GM18519 (cell line): ENCODE measurements at regions not wholly inside any gene's neighbourhood (a gene's known extent, or its start where the extent isn't known, plus 50 kb on each side); places are given as distances from the start of the nearest gene placed in this dataset.
"Not testable (repeated sequence)": the region's sequence is repeated elsewhere in the genome, so short reads cannot be mapped to it uniquely, and the experiment has no call there.

ENCODE experiments used
- ATAC-seq: cut with Tn5 transposase; IDR thresholded peaks from one replicate; pipeline ENCODE4 v1.9.1; 2021; ENCODE audit warnings: mild to moderate bottlenecking, moderate library complexity; ENCODE audit not compliant: unreplicated experiment, low FRiP score

DNA sequence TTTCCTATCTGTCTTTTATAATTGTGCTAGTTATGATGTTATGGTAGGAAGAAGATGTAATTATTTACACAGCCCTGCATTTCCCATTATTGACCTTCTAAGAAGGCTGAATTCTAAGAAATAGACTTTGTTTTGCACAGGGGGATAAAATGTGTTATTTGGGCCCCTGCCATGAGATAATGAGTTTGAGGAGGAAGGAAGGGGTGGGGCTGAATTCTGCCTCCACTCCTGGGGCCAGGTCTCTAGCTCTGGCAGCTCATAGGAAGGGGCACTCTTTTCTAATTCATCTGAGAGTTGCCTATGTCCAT, 69.2 kb upstream of the GOLGA8B start:
- ATAC-seq, result no peak

DNA sequence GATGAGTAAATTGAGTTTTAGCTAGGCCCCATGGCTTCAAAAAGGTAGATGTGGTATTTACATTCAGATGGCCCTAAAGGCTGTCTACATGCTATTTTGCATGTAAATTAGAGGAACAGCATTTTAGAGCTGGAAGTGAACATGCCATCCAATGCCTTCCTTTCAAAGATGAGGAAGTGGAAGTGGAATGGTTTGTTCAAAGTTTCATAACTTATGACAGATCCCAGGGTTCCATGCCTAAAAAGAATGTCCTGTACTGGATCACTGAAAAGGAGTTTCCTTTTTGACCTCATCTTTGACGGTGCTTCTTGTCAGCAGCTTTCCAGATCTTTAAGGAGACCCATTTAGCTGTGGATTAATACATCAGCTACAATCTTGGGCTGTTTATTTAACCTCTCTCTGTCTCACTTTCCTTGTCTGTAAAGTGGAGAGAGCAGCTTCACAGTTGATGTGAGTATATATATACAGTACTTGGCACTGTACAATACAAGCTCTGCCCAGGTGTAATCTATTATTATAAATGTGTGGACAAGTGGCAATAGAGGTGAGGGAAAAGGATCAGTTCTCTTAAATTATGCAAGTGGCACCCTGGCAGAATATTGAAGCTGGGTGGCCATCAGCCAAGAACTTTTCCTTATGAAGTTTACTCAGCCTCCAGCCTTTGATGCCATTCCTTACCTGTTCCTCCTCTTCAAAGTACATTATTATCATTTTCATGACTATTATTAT, 68.7 kb upstream of the GOLGA8B start:
- no peak for ATAC-seq

DNA sequence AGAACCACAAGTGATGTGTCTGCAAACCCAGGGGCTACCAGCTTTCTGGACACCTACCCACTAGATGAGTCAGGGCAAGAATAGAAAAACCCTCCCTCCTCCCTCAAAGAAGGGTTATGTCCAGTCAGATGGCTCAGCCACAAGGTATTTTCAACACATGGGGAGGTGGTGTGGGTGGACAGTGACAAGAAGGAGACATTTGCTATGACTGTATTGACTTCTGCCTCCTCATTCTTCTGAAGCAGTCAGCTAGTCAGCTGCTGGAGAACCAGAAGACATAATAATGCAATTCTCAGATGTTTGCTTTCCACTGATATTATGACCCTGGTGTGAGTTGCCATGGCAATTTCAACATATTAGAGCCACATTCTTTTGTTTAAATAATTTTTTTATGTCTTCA, 66.7 kb upstream of the GOLGA8B start:
- no peak for ATAC-seq

DNA sequence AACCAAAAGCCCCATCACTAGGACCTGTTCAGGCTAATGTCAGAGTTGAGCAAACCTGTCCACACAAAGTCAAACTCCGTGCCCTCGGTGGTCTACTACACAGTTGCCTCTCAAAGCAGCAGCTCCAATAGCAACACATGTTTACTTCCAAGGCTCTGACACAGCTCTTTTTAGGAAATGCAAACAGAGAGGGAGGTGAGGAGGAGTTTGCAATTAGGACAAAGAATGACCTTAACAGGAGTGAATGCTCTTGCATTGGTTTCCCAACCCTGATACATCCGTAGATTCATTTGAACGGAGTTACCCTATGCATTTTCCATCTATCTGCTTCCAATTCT, 64.8 kb upstream of the GOLGA8B start:
- ATAC-seq, result no peak

DNA sequence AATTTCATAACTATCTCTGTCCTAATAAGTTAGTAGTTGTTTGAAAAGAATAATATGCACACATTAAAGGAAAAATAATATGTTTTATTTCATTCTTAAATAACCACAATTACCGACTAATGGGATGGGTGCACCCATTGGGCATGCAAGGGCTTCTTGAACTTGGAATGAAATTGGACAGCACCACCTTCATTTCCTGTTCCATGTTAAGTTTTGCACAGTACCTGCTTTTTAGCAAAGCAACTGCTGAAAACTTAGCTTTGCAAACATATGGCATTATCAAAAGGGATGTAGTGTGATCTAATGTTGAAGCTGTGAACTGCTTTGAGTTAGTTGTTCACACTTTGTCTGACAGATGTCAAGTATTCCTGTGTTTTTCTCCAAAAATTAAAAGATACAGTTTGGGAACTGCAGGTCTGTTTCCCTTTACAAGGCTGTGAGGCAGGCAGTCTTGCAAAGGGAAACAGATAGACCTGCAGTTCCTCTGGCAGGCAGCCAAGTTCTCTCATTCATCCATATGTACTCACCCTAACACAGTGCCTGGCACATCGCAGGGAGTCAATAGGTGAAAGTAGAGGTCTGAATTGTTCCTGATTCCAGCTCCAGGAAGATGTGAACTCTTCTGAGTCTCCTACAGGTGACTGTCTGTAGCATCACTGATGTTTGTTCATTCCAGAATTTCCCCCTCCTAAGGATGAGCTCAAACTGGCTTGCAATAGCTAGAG, 64.3 kb upstream of the GOLGA8B start:
- no peak for ATAC-seq

DNA sequence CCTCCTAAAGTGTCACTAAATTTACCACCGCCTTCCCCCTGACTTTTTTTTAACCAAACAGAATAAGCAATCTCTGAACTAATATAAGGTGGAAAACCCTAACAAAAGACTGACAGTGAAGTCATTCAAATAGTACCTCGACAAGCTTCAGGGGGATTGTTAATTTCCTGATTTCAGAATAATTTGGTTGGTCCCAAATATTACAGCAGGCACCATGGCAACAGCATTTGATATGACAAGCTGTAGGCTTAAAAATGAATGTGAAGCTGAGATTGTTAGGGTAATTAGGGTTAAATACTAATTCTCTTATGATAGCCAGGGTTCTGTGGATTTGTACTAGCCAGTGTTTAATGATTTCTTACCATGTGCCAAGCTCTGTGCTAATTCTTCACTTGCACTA, 63.5 kb upstream of the GOLGA8B start:
- ATAC-seq, result no peak

DNA sequence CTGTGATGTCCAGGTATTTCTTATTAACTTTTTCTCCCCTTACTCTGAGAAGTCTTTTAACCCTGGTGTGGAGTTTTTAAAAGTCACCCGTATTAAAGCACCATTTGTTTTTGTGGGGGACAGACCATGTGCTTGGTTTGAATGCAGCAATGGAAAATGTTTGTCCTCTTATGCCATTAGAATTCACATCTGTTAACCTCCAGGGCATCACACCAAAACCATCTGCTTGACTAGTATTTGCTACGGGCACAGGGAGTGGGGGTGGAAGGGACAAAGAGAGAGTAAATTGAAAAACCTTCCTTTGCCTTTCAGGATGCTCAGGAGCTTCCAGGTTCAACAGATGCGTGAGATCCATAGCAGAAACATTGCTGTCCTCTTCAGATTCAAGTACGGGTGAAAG, 61.4 kb upstream of the GOLGA8B start:
- ATAC-seq, result no peak

DNA sequence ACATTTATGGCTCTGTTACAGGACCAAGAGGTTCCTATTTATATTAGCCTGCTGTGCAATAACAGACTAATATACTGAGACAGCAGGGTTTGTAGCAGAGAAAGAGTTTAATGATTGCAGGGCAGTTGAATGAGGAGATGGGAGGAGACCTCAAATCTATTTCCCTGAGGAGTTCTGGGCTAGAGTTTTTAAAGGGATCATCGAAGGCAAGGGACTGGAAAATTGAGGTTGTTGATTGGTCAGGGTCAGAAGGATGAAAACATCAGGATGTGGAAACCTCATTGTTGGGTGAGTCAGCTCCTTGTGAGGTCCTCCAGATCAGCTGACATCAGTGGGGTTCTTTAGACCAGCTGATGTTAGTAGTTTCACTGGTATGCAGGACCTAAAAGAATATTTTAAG, 60.6 kb upstream of the GOLGA8B start:
- ATAC-seq, result no peak

DNA sequence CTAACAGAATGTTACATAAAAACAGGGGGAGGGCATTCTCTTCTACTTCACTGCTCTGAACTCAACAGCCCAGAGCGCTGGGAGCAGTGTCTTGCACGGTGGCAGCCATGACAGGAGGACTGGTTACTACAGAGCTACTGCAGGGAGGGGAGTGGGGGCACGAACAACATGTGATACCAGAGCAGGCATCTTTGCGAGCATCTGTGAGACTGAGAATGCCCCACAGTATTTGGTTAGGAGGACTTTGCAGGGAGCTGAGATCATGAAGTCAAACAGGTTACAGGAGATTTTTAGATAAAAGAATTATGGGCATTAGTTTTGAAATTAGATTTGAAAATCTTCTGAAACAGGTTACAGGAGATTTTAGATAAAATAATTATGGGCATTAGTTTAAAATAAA, 58.8 kb upstream of the GOLGA8B start:
- ATAC-seq, result no peak

DNA sequence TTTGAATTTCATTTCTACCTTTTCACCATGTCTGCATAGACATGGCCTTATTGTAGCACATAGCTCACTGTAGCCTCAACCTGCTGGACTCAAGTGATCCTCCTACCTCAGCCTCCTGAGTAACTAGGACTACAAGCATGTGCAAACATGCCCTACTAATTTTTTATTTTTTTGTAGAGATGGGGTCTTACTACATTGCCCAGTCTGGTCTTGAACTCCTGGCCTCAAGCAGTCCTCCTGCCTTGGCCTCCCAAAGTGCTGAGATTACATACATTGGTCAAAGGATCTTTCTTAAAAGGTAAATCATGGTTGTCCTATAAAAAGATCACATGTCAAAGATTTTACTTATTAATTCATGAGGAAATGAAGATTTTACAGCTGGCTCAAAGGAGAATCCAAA, 57.2 kb upstream of the GOLGA8B start:
- no peak for ATAC-seq

DNA sequence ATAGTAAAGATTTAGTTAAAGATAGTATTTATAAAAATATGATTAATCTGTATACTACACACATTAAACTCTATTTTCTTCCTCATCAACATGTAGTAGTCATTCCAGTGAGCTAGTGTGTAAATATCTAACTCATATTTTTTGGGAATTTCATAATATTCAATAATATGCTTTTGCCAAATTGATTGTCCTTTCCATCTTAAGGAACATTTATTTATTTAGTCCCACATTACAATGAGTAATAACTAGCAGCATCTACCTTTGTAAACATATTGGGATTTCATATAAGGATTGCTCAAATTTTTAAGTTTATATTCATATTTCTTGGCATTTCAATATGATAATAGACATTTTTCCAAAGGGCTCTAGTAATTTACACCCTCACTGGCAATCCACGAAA, 53.9 kb upstream of the GOLGA8B start:
- no peak for ATAC-seq

DNA sequence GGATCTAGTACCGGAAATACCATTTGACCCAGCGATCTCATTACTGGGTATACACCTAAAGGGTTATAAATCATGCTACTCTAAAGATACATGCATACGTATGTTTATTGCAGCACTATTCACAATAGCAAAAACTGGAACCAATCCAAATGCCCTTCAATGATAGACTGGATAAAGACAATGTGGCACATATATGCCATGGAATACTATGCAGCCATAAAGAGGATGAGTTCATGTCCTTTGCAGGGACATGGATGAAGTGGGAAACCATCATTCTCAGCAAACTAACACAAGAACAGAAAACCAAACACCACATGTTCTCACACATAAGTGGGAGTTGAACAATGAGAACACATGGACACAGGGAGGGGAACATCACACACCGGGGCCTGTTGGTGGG, 50.2 kb upstream of the GOLGA8B start:
- not testable (repeated sequence) for ATAC-seq
